Upper lobe of right lung (tissue), 1 donor: ENCODE measurements at regions not wholly inside any gene's neighbourhood (a gene's known extent, or its start where the extent isn't known, plus 50 kb on each side); places are given as distances from the start of the nearest gene placed in this dataset. TPM values are rescaled to one million over a fixed set of nuclear protein-coding genes. Genes with fewer than 3 reads are reported as not detected.

Experiments
- ATAC-seq: fragments of 200-7000 bp; cut with Tn5 transposase; one replicate; pipeline ENCODE4 v1.9.1; 2020; ENCODE audit warnings: mild to moderate bottlenecking, moderate library complexity
- DNase-seq: peaks from one replicate; pipeline ENCODE4 v3.0.0-alpha.2; 2020
- H3K27ac ChIP-seq: fragments of 200-600 bp; one replicate; pipeline ENCODE4 v1.8.0; 2022
- H3K27me3 ChIP-seq: fragments of 200-600 bp; one replicate; pipeline ENCODE4 v1.8.0; 2022; ENCODE audit warnings: mild to moderate bottlenecking
- H3K36me3 ChIP-seq: fragments of 200-600 bp; one replicate; pipeline ENCODE4 v1.8.0; 2022
- H3K4me1 ChIP-seq: fragments of 200-600 bp; one replicate; pipeline ENCODE4 v1.8.0; 2022
- H3K4me3 ChIP-seq: fragments of 200-600 bp; one replicate; pipeline ENCODE4 v1.8.0; 2022; ENCODE audit warnings: mild to moderate bottlenecking
- H3K9me3 ChIP-seq: fragments of 200-600 bp; one replicate; pipeline ENCODE4 v1.8.0; 2022
- CTCF ChIP-seq: fragments of 200-600 bp; IDR thresholded peaks from one replicate; pipeline ENCODE4 v1.8.0; 2022; ENCODE audit warnings: antibody characterized with exemption
- intact Hi-C: fragments of 100-400 bp; cut with DNase I; formaldehyde crosslinking; loops from one replicate; pipeline ENCODE4 v1.11.0; 2022
- microRNA-seq: library from miRNA; unstranded; fragments of <30 nt; microRNA quantifications from one replicate; pipeline ENCODE4 v1.2.0, GENCODE V29; 2020; ENCODE audit warnings: borderline microRNAs expressed
- donor health status: DM: no; HTN: yes; CAD: no; lungs with severe emphysema.

GRCh38 chr9:106800701-106801270 lies 62.2 kb upstream of the ZNF462 start:
- intact Hi-C loops: no loop called here
- TF ChIP-seq CTCF: no peak
- H3K27me3 ChIP-seq: no peaks in the 10 kb centered on the region
- no peak overlapping the region for H3K4me3 ChIP-seq
- ATAC-seq: no peak
- no peak overlapping the region for H3K27ac ChIP-seq
- DNase-seq: no peak
- no peaks in the 10 kb centered on the region for H3K36me3 ChIP-seq
- no peaks in the 10 kb centered on the region for H3K4me1 ChIP-seq
- H3K9me3 ChIP-seq: no peaks in the 10 kb centered on the region

- DNase-seq (no peak), ATAC-seq (no peak)
- no peaks in the 10 kb centered on the region for H3K4me1 ChIP-seq
- no peak overlapping the region for H3K27ac ChIP-seq
- H3K27me3 ChIP-seq: no peaks in the 10 kb centered on the region
- no peaks in the 10 kb centered on the region for H3K36me3 ChIP-seq
- no peaks in the 10 kb centered on the region for H3K9me3 ChIP-seq
- H3K4me3 ChIP-seq: no peak overlapping the region
- no peak for TF ChIP-seq CTCF
- intact Hi-C loops: no loop called here
Observed at GRCh38 chr9:106801816-106802215, 61.1 kb upstream of the ZNF462 start.

Small RNAs in the stretch of these regions (microRNA-seq; reads per million reads assigned to microRNA genes)
- not detected for gene MIR8081
